ENCODE measurements at regions not wholly inside any gene's neighbourhood (a gene's known extent, or its start where the extent isn't known, plus 50 kb on each side); places are given as distances from the start of the nearest gene placed in this dataset.
"Not testable (repeated sequence)": the region's sequence is repeated elsewhere in the genome, so short reads cannot be mapped to it uniquely, and the experiment has no call there.

DNA sequence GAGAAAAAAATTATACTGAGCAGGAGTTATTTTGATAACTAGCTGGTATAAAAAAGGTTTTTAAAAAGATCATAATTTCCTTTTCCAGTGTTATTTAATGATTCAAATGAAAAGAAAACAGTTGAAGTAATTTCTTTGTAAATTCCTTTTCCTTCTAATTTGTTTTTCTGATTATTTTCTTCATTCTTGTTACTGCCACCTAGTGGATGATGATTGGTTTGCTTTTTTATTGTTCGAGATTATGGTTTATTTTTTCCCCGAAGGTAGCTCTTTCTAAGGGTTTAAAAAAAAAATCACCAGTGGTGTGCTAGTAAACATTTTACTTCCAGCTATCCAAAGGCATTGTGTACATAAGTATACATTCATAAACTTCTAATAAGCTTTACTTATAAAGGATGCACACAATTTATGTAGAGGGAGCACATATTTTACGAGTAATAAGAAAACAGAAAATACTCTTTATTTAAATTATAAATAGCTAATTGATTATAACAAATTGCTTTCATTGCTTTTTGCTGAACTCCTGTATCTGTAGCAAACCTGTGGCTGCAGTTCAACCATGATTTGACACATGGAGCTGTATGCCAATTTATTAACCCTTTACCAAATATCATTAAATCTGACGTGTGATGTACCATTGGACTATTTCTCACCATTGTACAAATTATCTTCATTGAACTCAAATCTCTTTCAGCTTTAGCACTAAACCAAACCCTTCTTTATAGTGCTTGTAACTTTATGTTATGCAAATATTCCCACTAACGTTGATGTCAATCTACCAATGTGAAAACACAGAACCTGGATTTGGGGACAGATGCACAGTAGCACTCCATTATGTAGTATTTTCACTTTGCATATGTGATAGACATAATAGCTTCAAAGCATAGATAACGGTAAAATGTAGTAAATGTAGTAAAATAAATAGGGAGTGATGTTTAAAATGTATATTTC is 97.8 kb upstream of the ANK2 start:
- Histone ChIP-seq H3K4me3 (peak overlapping the region in 2 of 4 donors; percentile 9 to 34), H3K36me3 (no peaks in the 10 kb centered on the region), H3K4me1 (peaks cover 0 to 17% (median 5%) of the 10 kb centered on the region in 4 donors), H3K27me3 (no peaks in the 10 kb centered on the region), H3K27ac (no peak overlapping the region), H3K9me3 (no peaks in the 10 kb centered on the region)
- 37% methylated on average over 6 of the region's 6 CpGs for WGBS, 2 donors
- no peak for TF ChIP-seq EP300 (IDR thresholded peaks at IDR 0.05)
- TF ChIP-seq CTCF (IDR thresholded peaks at IDR 0.05): peak in 4 of 5 experiments; percentile 44 to 70 (median 54)
- TF ChIP-seq POLR2A (IDR thresholded peaks at IDR 0.05): no peak
- no peak for DNase-seq (ENCODE audit: low spot score in 2 of 2)

DNA sequence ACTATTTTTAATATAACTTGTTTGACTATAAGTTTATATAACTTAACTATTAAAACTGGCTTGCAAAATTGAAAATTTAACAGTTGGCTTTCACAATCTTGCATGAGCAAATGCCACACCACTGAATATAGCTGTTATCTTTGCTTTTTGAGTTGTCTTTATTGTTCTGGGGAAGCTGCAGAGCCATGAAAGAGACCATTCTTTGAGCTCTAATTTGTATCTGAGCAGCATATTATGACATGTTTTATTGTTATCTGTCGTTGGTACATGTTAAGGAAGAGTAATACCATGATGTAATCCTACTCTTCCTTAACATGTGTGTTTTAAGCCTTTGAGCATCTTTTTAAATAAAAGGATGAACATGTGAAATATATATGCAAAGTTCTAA is 97.1 kb upstream of the ANK2 start:
- Histone ChIP-seq H3K9me3 (no peaks in the 10 kb centered on the region), H3K27me3 (no peaks in the 10 kb centered on the region), H3K4me3 (no peak overlapping the region), H3K36me3 (no peaks in the 10 kb centered on the region), H3K27ac (no peak overlapping the region), H3K4me1 (peaks cover 0 to 17% (median 5%) of the 10 kb centered on the region in 4 donors)
- WGBS, 2 donors: 34 to 35% methylated on average over 1 of the region's 1 CpG
- TF ChIP-seq EP300 (IDR thresholded peaks at IDR 0.05): no peak
- no peak for TF ChIP-seq CTCF (IDR thresholded peaks at IDR 0.05)
- TF ChIP-seq POLR2A (IDR thresholded peaks at IDR 0.05): no peak
- DNase-seq (ENCODE audit: low spot score in 2 of 2): no peak

DNA sequence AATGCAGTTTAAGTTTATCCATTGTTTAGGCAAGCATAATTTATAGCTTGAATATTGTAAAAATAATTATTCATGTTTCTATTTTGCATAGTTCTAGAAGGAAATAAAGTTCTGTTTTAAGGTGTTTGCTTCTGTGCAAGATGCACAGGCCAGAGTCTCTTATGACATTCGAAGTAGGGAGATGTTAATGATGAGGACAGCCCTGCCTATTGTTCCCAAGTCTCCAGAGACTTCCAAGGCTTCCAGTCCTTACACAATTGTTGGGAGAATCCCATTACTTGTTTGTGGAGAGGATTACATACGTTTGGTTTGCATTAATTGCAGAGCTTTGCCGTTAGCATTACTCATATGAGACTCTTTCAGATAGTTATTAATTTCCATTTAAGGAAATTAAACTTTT is 96.2 kb upstream of the ANK2 start:
- no peak for DNase-seq (ENCODE audit: low spot score in 2 of 2)
- Histone ChIP-seq H3K4me3 (no peak overlapping the region), H3K27ac (no peak overlapping the region), H3K9me3 (no peaks in the 10 kb centered on the region), H3K36me3 (no peaks in the 10 kb centered on the region), H3K4me1 (peaks cover 0 to 17% (median 5%) of the 10 kb centered on the region in 4 donors), H3K27me3 (no peaks in the 10 kb centered on the region)
- TF ChIP-seq POLR2A (IDR thresholded peaks at IDR 0.05): no peak
- no peak for TF ChIP-seq CTCF (IDR thresholded peaks at IDR 0.05)
- TF ChIP-seq EP300 (IDR thresholded peaks at IDR 0.05): no peak
- 53 to 65% methylated on average over 3 of the region's 3 CpGs for WGBS, 2 donors

GRCh38 chr4:112954286-112954685 is 95.2 kb upstream of the ANK2 start:
- no peak for TF ChIP-seq POLR2A (IDR thresholded peaks at IDR 0.05)
- no peak for TF ChIP-seq EP300 (IDR thresholded peaks at IDR 0.05)
- no peak for TF ChIP-seq CTCF (IDR thresholded peaks at IDR 0.05)
- 36 to 38% methylated on average over 1 of the region's 1 CpG for WGBS, 2 donors
- Histone ChIP-seq H3K4me3 (no peak overlapping the region), H3K4me1 (peaks cover 0 to 17% (median 5%) of the 10 kb centered on the region in 4 donors), H3K36me3 (no peaks in the 10 kb centered on the region), H3K27me3 (no peaks in the 10 kb centered on the region), H3K27ac (peak overlapping the region in 1 of 4 donors; percentile 64), H3K9me3 (no peaks in the 10 kb centered on the region)
- DNase-seq (ENCODE audit: low spot score in 2 of 2): no peak

GRCh38 chr4:112956484-112956896 is 93.0 kb upstream of the ANK2 start:
- WGBS, 2 donors: 43 to 57% methylated on average over 6 of the region's 6 CpGs
- peaks cover 0 to 14% (median 5%) of the 10 kb centered on the region in 4 donors for H3K4me1 ChIP-seq

GRCh38 chr4:112957764-112958163 is 91.7 kb upstream of the ANK2 start:
- H3K9me3 ChIP-seq; DNase-seq (ENCODE audit: low spot score in 2 of 2); H3K27ac ChIP-seq; H3K27me3 ChIP-seq; H3K36me3 ChIP-seq; H3K4me1 ChIP-seq; H3K4me3 ChIP-seq: not testable (repeated sequence)
- WGBS, 2 donors: 95 to 97% methylated on average over 5 to 13 of the region's 31 CpGs

More at GRCh38 chr4:112956484-112956896, 93.0 kb upstream of the ANK2 start:
- Histone ChIP-seq H3K36me3 (no peaks in the 10 kb centered on the region), H3K9me3 (no peaks in the 10 kb centered on the region), H3K27ac (peak overlapping the region in 1 of 4 donors; percentile 55), H3K27me3 (no peaks in the 10 kb centered on the region), H3K4me3 (no peak overlapping the region)
- TF ChIP-seq EP300 (IDR thresholded peaks at IDR 0.05) (no peak), POLR2A (IDR thresholded peaks at IDR 0.05) (no peak), CTCF (IDR thresholded peaks at IDR 0.05) (no peak)
- DNase-seq (ENCODE audit: low spot score in 2 of 2): no peak
